SK-N-SH (cell line): ENCODE measurements at regions not wholly inside any gene's neighbourhood (a gene's known extent, or its start where the extent isn't known, plus 50 kb on each side); places are given as distances from the start of the nearest gene placed in this dataset.

Source experiments
- CTCF ChIA-PET: fragments of 300-600, 350-600 bp; formaldehyde crosslinking; extraction: SDS; loops from one replicate; lab custom pipeline; 2021; lab: Yijun Ruan, JAX
- POLR2A ChIA-PET: fragments of 350-600 bp; sonication (Branson Sonifier 250); formaldehyde crosslinking; extraction: SDS; loops from one replicate; lab custom pipeline; 2020; ENCODE audit warnings: antibody characterized with exemption, inconsistent platforms; lab: Yijun Ruan, JAX
- DNase-seq: peaks from one replicate; pipeline ENCODE4 v3.0.0; 2012
- H2AFZ ChIP-seq: fragments of 200-600 bp; sonication (generic); 2 replicates; pipeline ENCODE4 v1.8.1; 2016; ENCODE audit warnings: antibody characterized with exemption, mild to moderate bottlenecking, low read depth
- H3F3A ChIP-seq: fragments of 200-600 bp; sonication (generic); replicated peaks from 2 replicates; pipeline ENCODE3; 2016; ENCODE audit warnings: antibody characterized with exemption, mild to moderate bottlenecking; ENCODE audit not compliant: insufficient read depth
- H3K27ac ChIP-seq, 2 experiments: fragments of 200-500 bp in 1 of 2; fragments of 200-600 bp in 1 of 2; sonication (Bioruptor generic) in 1 of 2; sonication (generic), shearing (Covaris generic) in 1 of 2; 2 replicates each; pipeline versions ENCODE4 v1.5.1 to v1.6.1; 2014 to 2016; ENCODE audit warnings: low read depth in 2 of 2, inconsistent platforms in 1 of 2, low read length in 1 of 2, mild to moderate bottlenecking in 1 of 2, mixed read lengths in 1 of 2
- H3K27me3 ChIP-seq: fragments of 200-600 bp; sonication (generic), shearing (Covaris generic); 2 replicates; pipeline ENCODE4 v1.6.1; 2016; ENCODE audit warnings: mixed run types; ENCODE audit not compliant: insufficient read depth
- H3K36me3 ChIP-seq, 2 experiments: fragments of 200-500 bp in 1 of 2; fragments of 200-600 bp in 1 of 2; sonication (Bioruptor generic) in 1 of 2; sonication (generic) in 1 of 2; replicated peaks in 1 of 2; 2 replicates each; pipeline versions ENCODE3 to v1.5.1; 2014 to 2016; ENCODE audit warnings: low read length in 1 of 2, mild to moderate bottlenecking in 1 of 2; ENCODE audit not compliant: insufficient read depth in 2 of 2, control insufficient read depth in 1 of 2
- H3K4me1 ChIP-seq, 2 experiments: fragments of 200-500 bp in 1 of 2; fragments of 200-600 bp in 1 of 2; sonication (Bioruptor generic) in 1 of 2; sonication (generic), shearing (Covaris generic) in 1 of 2; 2 replicates each; pipeline versions ENCODE4 v1.5.1 to v1.6.1; 2014 to 2016; ENCODE audit warnings: low read depth in 1 of 2, low read length in 1 of 2, mixed run types in 1 of 2; ENCODE audit not compliant: insufficient read depth in 2 of 2, control insufficient read depth in 1 of 2
- H3K4me2 ChIP-seq: fragments of 200-600 bp; sonication (generic), shearing (Covaris generic); 2 replicates; pipeline ENCODE4 v1.6.1; 2017; ENCODE audit warnings: mixed run types
- H3K4me3 ChIP-seq, 2 experiments: fragments of 200-500 bp in 1 of 2; fragments of 200-600 bp in 1 of 2; sonication (Bioruptor generic) in 1 of 2; sonication (generic), shearing (Covaris generic) in 1 of 2; 2 replicates each; pipeline versions ENCODE4 v1.5.1 to v1.8.1; 2014 to 2016; ENCODE audit warnings: low read depth in 2 of 2, inconsistent platforms in 1 of 2, low read length in 1 of 2, mild to moderate bottlenecking in 1 of 2, mixed read lengths in 1 of 2, moderate library complexity in 1 of 2
- H3K79me2 ChIP-seq: fragments of 200-600 bp; sonication (generic); 2 replicates; pipeline ENCODE4 v1.8.1; 2017; ENCODE audit warnings: mild to moderate bottlenecking; ENCODE audit not compliant: insufficient read depth
- H3K9ac ChIP-seq: fragments of 200-600 bp; sonication (generic); 2 replicates; pipeline ENCODE4 v1.6.1; 2017; ENCODE audit warnings: mixed run types
- H3K9me2 ChIP-seq: fragments of 200-600 bp; sonication (generic); 2 replicates; pipeline ENCODE4 v1.6.1; 2017; ENCODE audit warnings: mixed run types
- H3K9me3 ChIP-seq: fragments of 200-600 bp; sonication (generic); 2 replicates; pipeline ENCODE4 v1.6.1; 2017; ENCODE audit warnings: mixed run types, mild to moderate bottlenecking, moderate library complexity
- H4K20me1 ChIP-seq: fragments of 200-600 bp; sonication (generic); 2 replicates; pipeline ENCODE4 v1.6.1; 2017; ENCODE audit warnings: mild to moderate bottlenecking, mixed run types; ENCODE audit not compliant: insufficient read depth
- ELF1 ChIP-seq: IDR thresholded peaks from 2 replicates; pipeline ENCODE4 v1.4.0; 2012
- FOXJ3 ChIP-seq: sonication (generic); formaldehyde crosslinking; IDR thresholded peaks from 2 replicates; pipeline ENCODE4 v1.5.1; 2020; ENCODE audit warnings: mild to moderate bottlenecking, missing genetic modification reagents
- GABPA ChIP-seq: IDR thresholded peaks from 2 replicates; pipeline ENCODE4 v1.4.0; 2012; ENCODE audit warnings: low read depth, mild to moderate bottlenecking
- MXI1 ChIP-seq: IDR thresholded peaks from 2 replicates; pipeline ENCODE4 v1.6.1; 2012; ENCODE audit warnings: mild to moderate bottlenecking, low read depth, low read length, improper control_type of control experiment
- NRF1 ChIP-seq: IDR thresholded peaks from 2 replicates; pipeline ENCODE4 v1.6.1; 2012; ENCODE audit warnings: low read depth, mild to moderate bottlenecking, low read length
- RXRA ChIP-seq: IDR thresholded peaks from 2 replicates; pipeline ENCODE4 v1.4.0; 2012; ENCODE audit warnings: low read depth, mild to moderate bottlenecking, borderline replicate concordance
- SIN3A ChIP-seq: IDR thresholded peaks from 2 replicates; pipeline ENCODE4 v1.6.1; 2012; ENCODE audit warnings: low read depth, mild to moderate bottlenecking, low read length, moderate library complexity, borderline replicate concordance
- WGBS: methylation state at CpG from one replicate; pipeline ENCODE4 v1.1.6; 2017; ENCODE audit warnings: low lambda C conversion rate; 5-methylcytosine and 5-hydroxymethylcytosine counted together
- TF ChIP-seq, protein P1 (sequence below): IDR thresholded peaks from 2 replicates; pipeline ENCODE4 v1.4.0; 2012; ENCODE audit warnings: low read depth, borderline replicate concordance
- TF ChIP-seq, protein P2 (sequence below): fragments of 200-600 bp; sonication (generic); IDR thresholded peaks from 2 replicates; pipeline ENCODE4 v1.6.1; 2017; ENCODE audit warnings: antibody characterized with exemption, mild to moderate bottlenecking, moderate library complexity
- TF ChIP-seq, protein P3 (sequence below): IDR thresholded peaks from 2 replicates; pipeline ENCODE4 v1.4.0; 2012; ENCODE audit warnings: low read depth

- Histone ChIP-seq H4K20me1 (no peaks in the 10 kb centered on the region), H3K4me1 (no peaks in the 10 kb centered on the region), H3K27ac (peak overlapping the region in 1 of 2 experiments; percentile 67; a peak in 1 of 4 replicates), H3F3A (no peaks in the 10 kb centered on the region), H3K4me3 (no peak overlapping the region), H3K79me2 (no peaks in the 10 kb centered on the region), H3K4me2 (no peak overlapping the region), H3K36me3 (no peaks in the 10 kb centered on the region), H3K27me3 (no peaks in the 10 kb centered on the region), H3K9me2 (no peaks in the 10 kb centered on the region), H3K9me3 (no peaks in the 10 kb centered on the region), H2AFZ (peak overlapping the region; percentile 59; the same call in 1 of the 2 replicates), H3K9ac (no peak overlapping the region)
- no peak for DNase-seq
- ChIA-PET CTCF (interaction anchor here (1.9 kb wide), 1 partner anchor 10 kb away, joined by 5 read pairs; no protein-coding TSS in a partner anchor), POLR2A (interaction anchor here (0.7 to 1.1 kb wide), 2 partner anchors 55 to 61 kb away, joined by 3 to 5 read pairs; partner anchors contain the start of gene RGS5)
- 77% methylated on average over 1 of the region's 1 CpG for WGBS
- no peak for TF ChIP-seq GABPA
- TF ChIP-seq SIN3A = no peak
- no peak for TF ChIP-seq FOXJ3
- TF ChIP-seq, protein P1, sequence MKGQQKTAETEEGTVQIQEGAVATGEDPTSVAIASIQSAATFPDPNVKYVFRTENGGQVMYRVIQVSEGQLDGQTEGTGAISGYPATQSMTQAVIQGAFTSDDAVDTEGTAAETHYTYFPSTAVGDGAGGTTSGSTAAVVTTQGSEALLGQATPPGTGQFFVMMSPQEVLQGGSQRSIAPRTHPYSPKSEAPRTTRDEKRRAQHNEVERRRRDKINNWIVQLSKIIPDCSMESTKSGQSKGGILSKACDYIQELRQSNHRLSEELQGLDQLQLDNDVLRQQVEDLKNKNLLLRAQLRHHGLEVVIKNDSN = no peak
- no peak for TF ChIP-seq MXI1
- no peak for TF ChIP-seq ELF1
- TF ChIP-seq, protein P2, sequence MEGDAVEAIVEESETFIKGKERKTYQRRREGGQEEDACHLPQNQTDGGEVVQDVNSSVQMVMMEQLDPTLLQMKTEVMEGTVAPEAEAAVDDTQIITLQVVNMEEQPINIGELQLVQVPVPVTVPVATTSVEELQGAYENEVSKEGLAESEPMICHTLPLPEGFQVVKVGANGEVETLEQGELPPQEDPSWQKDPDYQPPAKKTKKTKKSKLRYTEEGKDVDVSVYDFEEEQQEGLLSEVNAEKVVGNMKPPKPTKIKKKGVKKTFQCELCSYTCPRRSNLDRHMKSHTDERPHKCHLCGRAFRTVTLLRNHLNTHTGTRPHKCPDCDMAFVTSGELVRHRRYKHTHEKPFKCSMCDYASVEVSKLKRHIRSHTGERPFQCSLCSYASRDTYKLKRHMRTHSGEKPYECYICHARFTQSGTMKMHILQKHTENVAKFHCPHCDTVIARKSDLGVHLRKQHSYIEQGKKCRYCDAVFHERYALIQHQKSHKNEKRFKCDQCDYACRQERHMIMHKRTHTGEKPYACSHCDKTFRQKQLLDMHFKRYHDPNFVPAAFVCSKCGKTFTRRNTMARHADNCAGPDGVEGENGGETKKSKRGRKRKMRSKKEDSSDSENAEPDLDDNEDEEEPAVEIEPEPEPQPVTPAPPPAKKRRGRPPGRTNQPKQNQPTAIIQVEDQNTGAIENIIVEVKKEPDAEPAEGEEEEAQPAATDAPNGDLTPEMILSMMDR = no peak
- no peak for TF ChIP-seq NRF1
- TF ChIP-seq RXRA = no peak
- TF ChIP-seq, protein P3, sequence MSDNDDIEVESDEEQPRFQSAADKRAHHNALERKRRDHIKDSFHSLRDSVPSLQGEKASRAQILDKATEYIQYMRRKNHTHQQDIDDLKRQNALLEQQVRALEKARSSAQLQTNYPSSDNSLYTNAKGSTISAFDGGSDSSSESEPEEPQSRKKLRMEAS = no peak
Measured at GRCh38 chr1:163258181-163258580, 55.5 kb upstream of the RGS5 start.

DNA sequence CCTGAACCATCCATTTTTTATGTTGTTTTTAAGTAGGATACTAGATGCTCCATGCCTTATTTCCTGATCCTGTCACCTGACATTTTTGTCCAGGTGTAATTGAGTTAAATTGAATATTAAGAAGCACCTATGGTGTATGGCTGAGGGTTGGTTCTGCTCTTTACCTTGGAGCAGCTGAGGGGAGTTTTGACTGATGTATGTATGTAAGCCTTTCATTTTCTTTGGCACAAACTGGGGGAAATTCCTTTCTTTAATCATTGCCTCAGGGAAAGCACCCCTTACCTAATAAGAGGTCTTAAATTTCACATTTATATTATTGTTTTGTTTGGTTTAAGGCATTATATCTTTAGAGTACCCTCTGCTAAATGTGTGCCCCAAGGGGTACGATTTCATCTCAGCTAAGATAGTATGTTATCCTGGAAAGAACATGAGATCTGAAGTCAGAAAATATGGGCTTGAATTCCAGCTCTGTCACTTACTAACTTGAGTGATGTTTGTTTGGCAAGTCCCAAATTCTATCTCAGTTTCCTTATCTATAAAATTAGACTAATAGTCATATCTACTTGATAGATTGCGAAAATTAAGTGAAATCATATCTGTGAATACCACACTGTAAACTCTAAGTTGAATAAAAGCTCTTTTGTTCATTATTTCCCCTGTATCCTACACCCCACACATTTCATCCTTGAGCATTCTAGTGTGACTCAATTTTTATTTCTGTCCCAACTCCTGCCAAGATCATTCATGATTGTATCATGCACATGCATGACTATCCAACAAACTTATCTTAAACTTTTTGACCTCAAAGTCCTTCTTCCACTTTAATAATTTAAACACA is 57.7 kb upstream of the NUF2 start:
- no peaks in the 10 kb centered on the region for H3K27me3 ChIP-seq
- H3F3A ChIP-seq = no peaks in the 10 kb centered on the region
- POLR2A ChIA-PET = no interaction called here
- H3K4me1 ChIP-seq = no peaks in the 10 kb centered on the region
- H3K4me3 ChIP-seq = no peak overlapping the region
- no peak overlapping the region for H3K27ac ChIP-seq
- TF ChIP-seq, protein P3 = no peak
- TF ChIP-seq, all 33 proteins: peak for 0
- Histone ChIP-seq H3K9me3 (no peaks in the 10 kb centered on the region), H3K9me2 (no peaks in the 10 kb centered on the region), H3K4me2 (no peak overlapping the region), H4K20me1 (no peaks in the 10 kb centered on the region), H3K79me2 (no peaks in the 10 kb centered on the region), H2AFZ (no peak overlapping the region), H3K9ac (no peak overlapping the region), H3K36me3 (no peaks in the 10 kb centered on the region)
- WGBS = 87% methylated on average over 2 of the region's 2 CpGs
- CTCF ChIA-PET = no interaction called here
- no peak for DNase-seq
